CD4-positive, CD25-positive, alpha-beta regulatory T cell (primary cell): ENCODE measurements at regions not wholly inside any gene's neighbourhood (a gene's known extent, or its start where the extent isn't known, plus 50 kb on each side); places are given as distances from the start of the nearest gene placed in this dataset.

Experiments
- ATAC-seq, 2 donors: fragments of 150-1000 bp; cut with Tn5 transposase; one replicate each; pipeline ENCODE4 v1.10.0; 2021; ENCODE audit warnings: low read depth in 2 of 2, moderate number of reproducible peaks in 2 of 2, moderate library complexity in 1 of 2
- DNase-seq, 3 donors: peaks; one replicate each; pipeline versions ENCODE4 v3.0.0 to v3.0.0-alpha.2; 2012 to 2022; ENCODE audit warnings: mixed read lengths in 1 of 3
- H3K27ac ChIP-seq: one replicate; pipeline ENCODE4 v1.7.0; 2013; ENCODE audit warnings: mild to moderate bottlenecking, low read length; ENCODE audit not compliant: insufficient read depth, poor library complexity, severe bottlenecking
- H3K27me3 ChIP-seq: one replicate; pipeline ENCODE4 v1.7.0; 2013; ENCODE audit warnings: low read length; ENCODE audit not compliant: control insufficient read depth, insufficient read depth
- H3K36me3 ChIP-seq: one replicate; pipeline ENCODE4 v1.7.0; 2013; ENCODE audit warnings: mild to moderate bottlenecking, low read length, moderate library complexity; ENCODE audit not compliant: control insufficient read depth, insufficient read depth
- H3K4me1 ChIP-seq: 2 replicates; pipeline ENCODE4 v1.7.0; 2013; ENCODE audit warnings: mild to moderate bottlenecking, low read length; ENCODE audit not compliant: insufficient read depth, control insufficient read depth, poor library complexity, severe bottlenecking
- H3K4me3 ChIP-seq: one replicate; pipeline ENCODE4 v1.7.0; 2013; ENCODE audit warnings: low read depth, mild to moderate bottlenecking, low read length, moderate library complexity
- H3K9me3 ChIP-seq, 2 experiments: 1 replicate in 1 of 2; 2 replicates in 1 of 2; pipeline ENCODE4 v1.7.0; 2013; ENCODE audit warnings: low read length in 2 of 2, mild to moderate bottlenecking in 1 of 2, moderate library complexity in 1 of 2; ENCODE audit not compliant: control insufficient read depth in 2 of 2
- H3K27ac Mint-ChIP-seq, 3 donors: one replicate each; pipeline ENCODE4 v1.8.0; 2020 to 2022; ENCODE audit warnings: mild to moderate bottlenecking in 3 of 3, mixed read lengths in 3 of 3, moderate library complexity in 2 of 3
- H3K27me3 Mint-ChIP-seq: one replicate; pipeline ENCODE4 v1.8.0; 2022; ENCODE audit warnings: mild to moderate bottlenecking, mixed read lengths
- H3K36me3 Mint-ChIP-seq: one replicate; pipeline ENCODE4 v1.8.0; 2020; ENCODE audit warnings: mixed read lengths
- H3K4me1 Mint-ChIP-seq, 4 donors: one replicate each; pipeline ENCODE4 v1.8.0; 2020 to 2022; ENCODE audit warnings: mixed read lengths in 4 of 4, mild to moderate bottlenecking in 1 of 4
- H3K4me3 Mint-ChIP-seq, 4 donors: one replicate each; pipeline ENCODE4 v1.8.0; 2020 to 2022; ENCODE audit warnings: mild to moderate bottlenecking in 4 of 4, mixed read lengths in 4 of 4, moderate library complexity in 3 of 4
- H3K9me3 Mint-ChIP-seq, 7 donors: one replicate each; pipeline ENCODE4 v1.8.0; 2020 to 2022; ENCODE audit warnings: mixed read lengths in 7 of 7, mild to moderate bottlenecking in 3 of 7, moderate library complexity in 2 of 7

DNA sequence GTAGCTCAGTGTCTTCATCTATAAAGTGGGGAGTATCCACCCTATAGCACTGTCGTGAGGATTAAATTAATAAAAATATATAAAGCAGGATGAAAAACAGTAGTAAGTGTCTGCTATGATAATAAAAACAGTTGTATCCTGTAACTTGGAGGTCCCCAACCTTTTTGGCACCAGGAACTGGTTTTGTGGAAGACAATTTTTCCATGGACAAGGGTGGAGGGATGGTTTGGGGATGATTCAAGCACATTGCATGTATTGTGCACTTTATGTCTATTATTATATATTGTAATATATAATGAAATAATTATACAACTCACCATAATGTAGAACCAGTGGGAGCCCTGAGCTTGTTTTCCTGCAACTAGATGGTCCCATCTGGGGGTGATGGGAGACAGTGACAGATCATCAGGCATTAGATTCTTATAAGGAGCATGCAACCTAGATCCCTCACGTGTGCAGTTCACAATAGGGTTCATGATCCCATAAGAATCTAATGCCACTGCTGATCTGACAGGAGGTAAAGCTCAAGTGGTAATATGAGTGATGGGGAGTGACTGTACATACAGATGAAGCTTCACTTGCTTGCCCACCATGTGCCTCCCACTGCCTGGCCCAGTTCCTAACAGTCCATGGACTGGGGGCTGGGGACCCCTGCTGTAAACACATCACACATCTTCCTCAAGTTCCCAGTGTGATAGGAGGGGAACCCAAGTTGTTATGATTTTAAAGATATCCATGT is 177.4 kb upstream of the DAPK1 start:
- DNase-seq = no peak
- H3K9me3 ChIP-seq = no peaks in the 10 kb centered on the region
- no peaks in the 10 kb centered on the region for H3K4me1 Mint-ChIP-seq
- no peaks in the 10 kb centered on the region for H3K4me1 ChIP-seq
- H3K27me3 Mint-ChIP-seq = peaks cover 5% of the 10 kb centered on the region
- H3K27me3 ChIP-seq = no peaks in the 10 kb centered on the region
- H3K27ac Mint-ChIP-seq = no peak overlapping the region
- no peaks in the 10 kb centered on the region for H3K36me3 ChIP-seq
- no peak overlapping the region for H3K4me3 Mint-ChIP-seq
- H3K4me3 ChIP-seq = no peak overlapping the region
- H3K36me3 Mint-ChIP-seq = no peaks in the 10 kb centered on the region
- H3K9me3 Mint-ChIP-seq = peaks cover 0 to 3% (median 0%) of the 10 kb centered on the region in 7 donors
- ATAC-seq = no peak
- no peak overlapping the region for H3K27ac ChIP-seq

DNA sequence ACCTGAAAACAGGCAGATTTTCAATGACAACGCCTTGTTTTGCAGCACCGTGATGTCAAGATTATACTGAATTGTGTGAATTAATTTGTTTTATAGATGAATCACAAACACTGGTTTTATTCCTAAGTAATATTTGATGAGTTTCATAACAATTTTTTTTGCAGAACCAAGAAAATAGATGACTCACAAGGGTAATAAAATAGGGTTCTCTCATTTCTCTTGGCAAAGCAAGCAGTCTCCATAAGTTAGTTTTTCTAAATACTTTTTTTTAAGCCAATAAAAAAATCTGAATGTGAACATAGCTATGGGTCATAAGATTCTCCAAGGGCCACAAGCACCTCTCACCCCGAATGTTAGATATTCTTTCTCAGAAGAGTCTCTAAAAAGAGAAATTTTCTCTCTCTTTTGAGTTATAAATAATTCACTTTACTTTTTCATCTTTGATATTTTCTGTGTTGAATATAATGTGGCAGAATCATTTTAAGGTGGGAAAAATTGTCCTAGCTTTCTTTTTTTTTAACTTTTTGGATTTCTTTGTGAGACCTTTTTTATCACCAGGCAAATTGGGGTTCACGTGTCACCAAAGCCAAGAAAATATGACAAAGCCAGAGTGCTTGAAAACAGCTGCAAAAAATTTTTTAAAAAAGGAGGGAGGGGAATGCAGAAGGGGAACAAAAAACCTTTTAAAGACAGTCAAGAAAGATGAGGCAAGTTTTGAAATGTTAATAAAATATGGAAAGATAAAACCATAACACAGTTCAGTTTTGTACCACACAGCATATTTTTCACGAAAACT is 174.6 kb upstream of the DAPK1 start:
- Mint-ChIP-seq H3K27me3 (peaks cover 10% of the 10 kb centered on the region), H3K4me1 (no peaks in the 10 kb centered on the region), H3K4me3 (no peak overlapping the region), H3K36me3 (no peaks in the 10 kb centered on the region), H3K27ac (no peak overlapping the region), H3K9me3 (no peaks in the 10 kb centered on the region)
- Histone ChIP-seq H3K4me1 (no peaks in the 10 kb centered on the region), H3K27ac (no peak overlapping the region), H3K9me3 (no peaks in the 10 kb centered on the region), H3K4me3 (no peak overlapping the region), H3K36me3 (no peaks in the 10 kb centered on the region), H3K27me3 (no peaks in the 10 kb centered on the region)
- DNase-seq = no peak
- ATAC-seq = no peak

GRCh38 chr9:87323928-87324327 is 173.7 kb upstream of the DAPK1 start:
- Mint-ChIP-seq H3K4me3 (no peak overlapping the region), H3K9me3 (no peaks in the 10 kb centered on the region), H3K4me1 (no peaks in the 10 kb centered on the region), H3K27me3 (peaks cover 8% of the 10 kb centered on the region), H3K36me3 (no peaks in the 10 kb centered on the region), H3K27ac (no peak overlapping the region)
- Histone ChIP-seq H3K36me3 (no peaks in the 10 kb centered on the region), H3K9me3 (no peaks in the 10 kb centered on the region), H3K27me3 (no peaks in the 10 kb centered on the region), H3K4me1 (no peaks in the 10 kb centered on the region), H3K27ac (no peak overlapping the region), H3K4me3 (no peak overlapping the region)
- DNase-seq (no peak), ATAC-seq (no peak)

- no peaks in the 10 kb centered on the region for H3K9me3 ChIP-seq
- peaks cover 5% of the 10 kb centered on the region for H3K27me3 Mint-ChIP-seq
- H3K4me3 Mint-ChIP-seq = no peak overlapping the region
- H3K27me3 ChIP-seq = no peaks in the 10 kb centered on the region
- DNase-seq (peak in 2 of 3 donors; percentile 24 to 43), ATAC-seq (no peak)
- H3K27ac ChIP-seq = no peak overlapping the region
- no peaks in the 10 kb centered on the region for H3K4me1 ChIP-seq
- H3K36me3 ChIP-seq = no peaks in the 10 kb centered on the region
- no peaks in the 10 kb centered on the region for H3K36me3 Mint-ChIP-seq
- H3K4me1 Mint-ChIP-seq = no peaks in the 10 kb centered on the region
- no peaks in the 10 kb centered on the region for H3K9me3 Mint-ChIP-seq
- no peak overlapping the region for H3K4me3 ChIP-seq
- no peak overlapping the region for H3K27ac Mint-ChIP-seq
Measured at GRCh38 chr9:87324613-87325194, 173.0 kb upstream of the DAPK1 start.

DNA sequence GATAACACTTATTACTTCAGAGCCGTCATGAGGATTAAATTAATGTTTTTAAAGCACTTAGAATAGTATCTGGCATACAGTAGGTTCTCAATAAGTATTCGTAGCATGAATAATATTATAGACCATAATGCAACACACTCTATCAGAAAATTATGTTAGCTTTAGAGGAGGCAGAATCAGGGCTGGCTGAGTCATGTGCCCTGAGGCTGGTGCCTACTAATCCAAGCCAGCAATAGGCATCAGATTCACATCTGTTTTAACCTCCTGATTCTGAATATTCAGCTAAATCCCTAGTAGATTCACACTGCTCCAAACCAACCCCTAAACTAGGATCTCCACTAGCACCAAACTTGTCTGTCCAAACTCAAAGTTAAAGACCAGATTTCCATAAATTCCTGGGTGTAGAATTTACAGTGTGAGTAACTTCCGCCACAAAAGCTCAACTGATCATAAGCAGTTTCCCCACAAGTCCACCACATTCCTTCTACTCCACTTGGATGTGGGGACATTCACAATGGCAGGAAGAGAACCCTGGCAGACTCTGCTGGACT is 170.0 kb upstream of the DAPK1 start:
- ATAC-seq (no peak), DNase-seq (no peak)
- Mint-ChIP-seq H3K27me3 (peaks cover 5% of the 10 kb centered on the region), H3K4me1 (no peaks in the 10 kb centered on the region), H3K36me3 (no peaks in the 10 kb centered on the region), H3K4me3 (no peak overlapping the region), H3K27ac (no peak overlapping the region), H3K9me3 (peaks cover 0 to 11% (median 5%) of the 10 kb centered on the region in 7 donors)
- Histone ChIP-seq H3K9me3 (peaks cover 0 to 9% of the 10 kb centered on the region in 2 experiments), H3K27ac (no peak overlapping the region), H3K4me3 (no peak overlapping the region), H3K36me3 (no peaks in the 10 kb centered on the region), H3K4me1 (no peaks in the 10 kb centered on the region), H3K27me3 (no peaks in the 10 kb centered on the region)

- Mint-ChIP-seq H3K27me3 (peaks cover 14% of the 10 kb centered on the region), H3K9me3 (peaks cover 0 to 11% (median 7%) of the 10 kb centered on the region in 7 donors), H3K4me1 (peaks cover 0 to 10% (median 5%) of the 10 kb centered on the region in 4 donors), H3K36me3 (no peaks in the 10 kb centered on the region), H3K4me3 (no peak overlapping the region), H3K27ac (no peak overlapping the region)
- DNase-seq = no peak
- Histone ChIP-seq H3K9me3 (peaks cover 0 to 9% of the 10 kb centered on the region in 2 experiments), H3K27ac (no peak overlapping the region), H3K4me3 (no peak overlapping the region), H3K36me3 (no peaks in the 10 kb centered on the region), H3K27me3 (peaks cover 6% of the 10 kb centered on the region), H3K4me1 (no peaks in the 10 kb centered on the region)
- ATAC-seq = no peak
Measured at GRCh38 chr9:87333802-87334201, 163.9 kb upstream of the DAPK1 start.

DNA sequence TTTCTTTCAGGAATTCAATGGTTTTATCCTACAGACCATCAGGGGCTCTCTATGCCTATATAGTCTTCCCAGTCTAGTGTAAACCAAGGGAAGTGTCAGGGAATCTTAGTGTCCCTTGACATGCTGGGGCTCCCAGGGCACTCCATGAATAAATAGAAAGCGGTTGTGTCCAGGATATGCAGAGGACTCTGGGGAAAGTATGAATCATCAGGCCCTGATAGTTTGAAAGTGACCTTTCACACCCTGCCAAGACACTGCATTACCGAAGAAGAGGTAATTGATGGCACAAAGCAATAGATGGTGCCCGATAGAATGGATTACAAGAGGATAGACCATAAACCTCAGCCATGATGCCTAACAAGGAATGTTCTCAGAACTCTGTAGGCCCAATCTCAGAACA is 163.3 kb upstream of the DAPK1 start:
- no peaks in the 10 kb centered on the region for H3K36me3 Mint-ChIP-seq
- no peaks in the 10 kb centered on the region for H3K4me1 ChIP-seq
- H3K27ac ChIP-seq = no peak overlapping the region
- DNase-seq = no peak
- no peaks in the 10 kb centered on the region for H3K36me3 ChIP-seq
- H3K4me1 Mint-ChIP-seq = peaks cover 0 to 10% (median 5%) of the 10 kb centered on the region in 4 donors
- no peak overlapping the region for H3K4me3 Mint-ChIP-seq
- no peak overlapping the region for H3K4me3 ChIP-seq
- H3K27me3 Mint-ChIP-seq = peaks cover 14% of the 10 kb centered on the region
- H3K9me3 ChIP-seq = peaks cover 0 to 9% of the 10 kb centered on the region in 2 experiments
- H3K27me3 ChIP-seq = peaks cover 6% of the 10 kb centered on the region
- no peak overlapping the region for H3K27ac Mint-ChIP-seq
- no peak for ATAC-seq
- H3K9me3 Mint-ChIP-seq = peaks cover 0 to 11% (median 7%) of the 10 kb centered on the region in 7 donors
